Gastrocnemius medialis (tissue), 4 donors: ENCODE measurements at regions not wholly inside any gene's neighbourhood (a gene's known extent, or its start where the extent isn't known, plus 50 kb on each side); places are given as distances from the start of the nearest gene placed in this dataset.

Experiments used
- ATAC-seq, 2 donors: fragments of 150-250 bp; one replicate each; pipeline ENCODE4 v1.9.1; 2016
- DNase-seq, 2 donors: peaks; one replicate each; pipeline ENCODE4 v3.0.0-alpha.2; 2019
- H3K27ac ChIP-seq, 4 donors: fragments of 200-600 bp; sonication (generic); 1 replicate in 1 of 4; 2 replicates in 3 of 4; pipeline ENCODE4 v1.5.1; 2016 to 2018; ENCODE audit warnings: mild to moderate bottlenecking in 2 of 4, moderate library complexity in 1 of 4
- H3K27me3 ChIP-seq, 3 donors: fragments of 200-600 bp; sonication (generic) in 2 of 3; 1 replicate in 1 of 3; 2 replicates in 2 of 3; pipeline versions ENCODE4 v1.5.1 to v1.6.0; 2016 to 2019; ENCODE audit warnings: mild to moderate bottlenecking in 1 of 3, moderate library complexity in 1 of 3
- H3K36me3 ChIP-seq, 2 donors: fragments of 200-600 bp; sonication (generic) in 1 of 2; one replicate each; pipeline ENCODE4 v1.5.1; 2017 to 2018
- H3K4me1 ChIP-seq, 2 donors: fragments of 200-600 bp; sonication (generic) in 1 of 2; one replicate each; pipeline ENCODE4 v1.5.1; 2016 to 2017; ENCODE audit warnings: mild to moderate bottlenecking in 2 of 2
- H3K4me3 ChIP-seq, 4 donors: fragments of 200-600 bp; sonication (generic) in 3 of 4; 1 replicate in 1 of 4; 2 replicates in 3 of 4; pipeline ENCODE4 v1.5.1; 2016 to 2019; ENCODE audit warnings: mild to moderate bottlenecking in 2 of 4
- H3K9me3 ChIP-seq, 3 donors: fragments of 200-600 bp; sonication (generic) in 2 of 3; 1 replicate in 1 of 3; 2 replicates in 2 of 3; pipeline ENCODE4 v1.5.1; 2016 to 2019
- CTCF ChIP-seq, 5 experiments: fragments of 450-650 bp in 3 of 5; fragments of 200-600 bp in 2 of 5; sonication (generic) in 2 of 5; IDR thresholded peaks in 4 of 5; conservative IDR thresholded peaks in 1 of 5; 1 replicate in 4 of 5; 2 replicates in 1 of 5; pipeline ENCODE4 v1.5.1; 2016 to 2019; ENCODE audit warnings: antibody characterized with exemption in 5 of 5, mild to moderate bottlenecking in 3 of 5, moderate library complexity in 3 of 5
- POLR2A ChIP-seq, 2 donors: fragments of 450-650 bp; IDR thresholded peaks; one replicate each; pipeline ENCODE4 v1.6.1; 2017; ENCODE audit warnings: antibody characterized with exemption in 2 of 2, mild to moderate bottlenecking in 2 of 2, moderate library complexity in 2 of 2
- in situ Hi-C, 4 donors: fragments of 200-750 bp; cut with MboI; loops; one replicate each; pipeline versions ENCODE4 v1.15.0 to v1.8.0; 2017; ENCODE audit warnings: low sequenced_read_pairs in 4 of 4
- intact Hi-C: fragments of 100-400 bp; cut with DNase I; formaldehyde crosslinking; loops from one replicate; pipeline ENCODE4 v1.15.1; 2023; ENCODE audit warnings: low total_unique reads

- intact Hi-C loops (no loop called here), in situ Hi-C loops (no loop called here)
- DNase-seq = no peak
- Histone ChIP-seq H3K36me3 (no peaks in the 10 kb centered on the region), H3K9me3 (no peaks in the 10 kb centered on the region), H3K27me3 (no peaks in the 10 kb centered on the region), H3K4me3 (no peak overlapping the region), H3K27ac (no peak overlapping the region), H3K4me1 (no peaks in the 10 kb centered on the region)
- ATAC-seq = no peak
- TF ChIP-seq POLR2A (IDR thresholded peaks at IDR 0.05) = no peak
- TF ChIP-seq CTCF (IDR thresholded peaks at IDR 0.05 in 4 of 5, conservative IDR thresholded peaks at IDR 0.05 in 1 of 5) = no peak
These were observed 939.4 kb downstream of the GATA3 start for GRCh38 chr10:8993864-8994263.

- in situ Hi-C loops = no loop called here
These were observed 944.3 kb downstream of the GATA3 start for GRCh38 chr10:8998751-8999150.

GRCh38 chr10:9003122-9003521 lies 948.6 kb downstream of the GATA3 start:
- Histone ChIP-seq H3K27ac (no peak overlapping the region), H3K4me3 (no peak overlapping the region), H3K36me3 (no peaks in the 10 kb centered on the region), H3K4me1 (no peaks in the 10 kb centered on the region), H3K27me3 (no peaks in the 10 kb centered on the region), H3K9me3 (no peaks in the 10 kb centered on the region)
- ATAC-seq (no peak), DNase-seq (no peak)
- TF ChIP-seq POLR2A (IDR thresholded peaks at IDR 0.05) = no peak
- intact Hi-C loops (no loop called here), in situ Hi-C loops (no loop called here)

More at GRCh38 chr10:8998751-8999150, 944.3 kb downstream of the GATA3 start:
- ATAC-seq (no peak), DNase-seq (no peak)
- Histone ChIP-seq H3K4me3 (no peak overlapping the region), H3K27me3 (no peaks in the 10 kb centered on the region), H3K36me3 (no peaks in the 10 kb centered on the region), H3K27ac (no peak overlapping the region), H3K9me3 (no peaks in the 10 kb centered on the region), H3K4me1 (no peaks in the 10 kb centered on the region)
- TF ChIP-seq CTCF (IDR thresholded peaks at IDR 0.05 in 4 of 5, conservative IDR thresholded peaks at IDR 0.05 in 1 of 5) = no peak
- TF ChIP-seq POLR2A (IDR thresholded peaks at IDR 0.05) = no peak
- intact Hi-C loops = no loop called here

GRCh38 chr10:9004736-9005135 lies 950.2 kb downstream of the GATA3 start:
- Histone ChIP-seq H3K27me3 (no peaks in the 10 kb centered on the region), H3K27ac (no peak overlapping the region), H3K4me1 (no peaks in the 10 kb centered on the region), H3K9me3 (no peaks in the 10 kb centered on the region), H3K36me3 (no peaks in the 10 kb centered on the region), H3K4me3 (no peak overlapping the region)
- no peak for ATAC-seq
- TF ChIP-seq CTCF (IDR thresholded peaks at IDR 0.05 in 4 of 5, conservative IDR thresholded peaks at IDR 0.05 in 1 of 5) = no peak
- TF ChIP-seq POLR2A (IDR thresholded peaks at IDR 0.05) = no peak
- DNase-seq = no peak
- intact Hi-C loops = no loop called here
- in situ Hi-C loops = no loop called here

- H3K36me3 ChIP-seq = no peaks in the 10 kb centered on the region
- H3K9me3 ChIP-seq = no peaks in the 10 kb centered on the region
- DNase-seq = no peak
- in situ Hi-C loops = no loop called here
- TF ChIP-seq CTCF (IDR thresholded peaks at IDR 0.05 in 4 of 5, conservative IDR thresholded peaks at IDR 0.05 in 1 of 5) (no peak), POLR2A (IDR thresholded peaks at IDR 0.05) (no peak)
- H3K27me3 ChIP-seq = no peaks in the 10 kb centered on the region
- ATAC-seq = no peak
- no peak overlapping the region for H3K4me3 ChIP-seq
- H3K27ac ChIP-seq = no peak overlapping the region
- intact Hi-C loops = no loop called here
- no peaks in the 10 kb centered on the region for H3K4me1 ChIP-seq
These were observed 955.0 kb downstream of the GATA3 start for GRCh38 chr10:9009505-9009904.
